ENCODE measurements at regions not wholly inside any gene's neighbourhood (a gene's known extent, or its start where the extent isn't known, plus 50 kb on each side); places are given as distances from the start of the nearest gene placed in this dataset.

DNA sequence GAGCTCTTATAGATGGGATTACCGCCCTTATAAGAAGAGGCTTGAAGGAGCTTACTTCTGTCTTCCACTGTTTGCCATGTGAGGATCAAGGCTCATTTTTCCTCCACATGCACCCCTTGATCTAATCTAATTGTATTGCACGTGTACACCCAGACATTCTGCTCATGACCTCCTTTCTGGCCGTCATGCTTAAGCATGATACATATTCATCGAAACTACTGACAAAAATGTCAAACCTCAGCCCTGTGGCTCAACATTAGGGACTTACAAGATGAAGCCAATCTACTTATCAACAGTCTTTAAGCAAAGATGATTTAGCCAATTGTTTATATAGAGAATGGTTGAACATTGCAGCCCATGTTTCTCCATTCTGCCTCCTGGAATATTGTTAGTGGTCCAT, 127.6 kb downstream of the XCL2 start:
- H3K27ac Mint-ChIP-seq = no peak overlapping the region
- peaks cover 11% of the 10 kb centered on the region for H3K27me3 Mint-ChIP-seq (ENCODE audit: low read depth, poor library complexity)
- TF ChIP-seq, protein P1, sequence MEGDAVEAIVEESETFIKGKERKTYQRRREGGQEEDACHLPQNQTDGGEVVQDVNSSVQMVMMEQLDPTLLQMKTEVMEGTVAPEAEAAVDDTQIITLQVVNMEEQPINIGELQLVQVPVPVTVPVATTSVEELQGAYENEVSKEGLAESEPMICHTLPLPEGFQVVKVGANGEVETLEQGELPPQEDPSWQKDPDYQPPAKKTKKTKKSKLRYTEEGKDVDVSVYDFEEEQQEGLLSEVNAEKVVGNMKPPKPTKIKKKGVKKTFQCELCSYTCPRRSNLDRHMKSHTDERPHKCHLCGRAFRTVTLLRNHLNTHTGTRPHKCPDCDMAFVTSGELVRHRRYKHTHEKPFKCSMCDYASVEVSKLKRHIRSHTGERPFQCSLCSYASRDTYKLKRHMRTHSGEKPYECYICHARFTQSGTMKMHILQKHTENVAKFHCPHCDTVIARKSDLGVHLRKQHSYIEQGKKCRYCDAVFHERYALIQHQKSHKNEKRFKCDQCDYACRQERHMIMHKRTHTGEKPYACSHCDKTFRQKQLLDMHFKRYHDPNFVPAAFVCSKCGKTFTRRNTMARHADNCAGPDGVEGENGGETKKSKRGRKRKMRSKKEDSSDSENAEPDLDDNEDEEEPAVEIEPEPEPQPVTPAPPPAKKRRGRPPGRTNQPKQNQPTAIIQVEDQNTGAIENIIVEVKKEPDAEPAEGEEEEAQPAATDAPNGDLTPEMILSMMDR (IDR thresholded peaks at IDR 0.05) = no peak
- no peak for DNase-seq
- no peak overlapping the region for H3K4me3 Mint-ChIP-seq
- no peaks in the 10 kb centered on the region for H3K9me3 Mint-ChIP-seq
- H3K36me3 Mint-ChIP-seq (ENCODE audit: low read depth) = no peaks in the 10 kb centered on the region
- no peaks in the 10 kb centered on the region for H3K4me1 Mint-ChIP-seq

DNA sequence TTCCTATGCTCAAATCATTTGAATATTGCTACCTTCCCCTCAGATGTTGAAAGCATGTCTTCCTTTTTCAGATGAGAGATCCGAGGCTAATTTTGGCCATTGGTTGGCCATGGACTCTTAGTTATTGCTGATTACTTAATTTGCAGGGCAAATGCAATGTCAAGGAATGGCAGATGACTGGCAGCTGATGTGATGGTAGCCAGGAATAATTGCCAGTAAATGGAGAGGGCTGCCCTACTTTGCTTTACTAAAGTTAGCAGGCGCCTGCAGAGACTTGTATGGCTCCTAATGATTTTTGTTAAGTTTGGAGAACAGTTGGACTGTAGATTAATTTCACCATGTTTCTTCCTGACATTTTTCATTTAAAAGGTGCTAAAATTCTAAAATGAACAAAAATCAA, 128.9 kb downstream of the XCL2 start:
- H3K36me3 Mint-ChIP-seq (ENCODE audit: low read depth) = no peaks in the 10 kb centered on the region
- H3K9me3 Mint-ChIP-seq = no peaks in the 10 kb centered on the region
- H3K4me1 Mint-ChIP-seq = no peaks in the 10 kb centered on the region
- H3K27me3 Mint-ChIP-seq (ENCODE audit: low read depth, poor library complexity) = peaks cover 11% of the 10 kb centered on the region
- DNase-seq = no peak
- no peak overlapping the region for H3K4me3 Mint-ChIP-seq
- no peak overlapping the region for H3K27ac Mint-ChIP-seq
- TF ChIP-seq, protein P1 (IDR thresholded peaks at IDR 0.05) = no peak

DNA sequence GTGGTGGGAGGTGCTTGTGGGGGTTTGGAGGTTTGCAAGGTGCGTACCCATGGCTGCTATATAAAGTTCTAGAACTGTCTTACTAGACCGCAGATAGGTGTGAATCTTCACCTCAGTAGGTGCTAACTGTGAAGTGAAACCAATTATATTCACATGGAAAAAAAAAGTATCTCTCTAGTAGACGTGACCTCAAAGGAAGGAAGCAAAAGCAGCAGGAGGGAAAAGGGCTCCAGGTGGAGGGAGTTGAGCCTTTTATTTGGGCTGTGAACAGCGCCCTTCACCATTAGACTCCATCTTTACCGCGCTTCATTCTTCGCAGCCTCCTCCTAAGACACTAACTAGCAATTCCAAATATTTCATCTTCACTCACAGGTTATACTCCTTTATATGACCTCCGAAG, 129.8 kb downstream of the TBX19 start:
- DNase-seq = no peak
- TF ChIP-seq, protein P1 (IDR thresholded peaks at IDR 0.05) = no peak
- H3K9me3 Mint-ChIP-seq = peaks cover 11% of the 10 kb centered on the region
- peaks cover 3% of the 10 kb centered on the region for H3K27me3 Mint-ChIP-seq (ENCODE audit: low read depth, poor library complexity)
- peaks cover 3% of the 10 kb centered on the region for H3K36me3 Mint-ChIP-seq (ENCODE audit: low read depth)
- no peak overlapping the region for H3K27ac Mint-ChIP-seq
- H3K4me3 Mint-ChIP-seq = no peak overlapping the region
- H3K4me1 Mint-ChIP-seq = no peaks in the 10 kb centered on the region

DNA sequence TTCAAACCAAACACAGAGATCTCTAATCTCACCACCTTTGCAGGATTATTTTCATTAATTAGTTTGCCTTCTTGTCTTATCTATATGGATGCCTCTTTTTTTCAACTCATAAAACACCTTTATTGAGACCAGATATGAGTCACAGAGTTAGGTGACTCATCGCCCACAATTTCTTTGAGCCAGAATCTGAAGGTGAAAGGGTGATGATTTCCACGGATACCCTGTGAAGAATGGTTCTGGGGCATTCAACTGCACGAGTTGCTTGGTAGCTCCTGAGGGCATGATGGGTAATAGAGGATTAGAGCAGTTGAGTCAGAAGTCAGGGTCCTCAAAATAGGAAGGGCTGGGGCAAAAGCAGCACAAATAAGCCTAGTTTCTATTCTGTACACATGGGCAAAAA, 128.2 kb downstream of the TBX19 start:
- H3K27me3 Mint-ChIP-seq (ENCODE audit: low read depth, poor library complexity) = no peaks in the 10 kb centered on the region
- no peaks in the 10 kb centered on the region for H3K4me1 Mint-ChIP-seq

DNA sequence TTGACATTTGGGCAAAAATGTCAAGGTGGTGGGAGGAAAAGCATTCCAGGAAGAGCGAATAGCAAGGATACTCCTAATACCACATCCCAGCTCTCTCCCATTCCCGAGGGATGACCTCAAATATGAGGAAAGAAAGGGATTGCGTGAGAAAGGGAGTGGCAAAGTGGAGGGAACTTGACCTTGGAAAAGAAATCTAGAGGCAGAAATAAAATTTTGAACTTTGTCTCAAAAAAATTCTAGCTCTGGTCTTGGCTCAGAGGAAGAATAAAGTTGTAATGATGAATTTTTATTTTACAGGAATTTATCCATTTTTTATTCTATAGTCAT, 127.8 kb downstream of the TBX19 start:
- H3K4me3 Mint-ChIP-seq = no peak overlapping the region
- DNase-seq = no peak
- H3K27me3 Mint-ChIP-seq (ENCODE audit: low read depth, poor library complexity) = no peaks in the 10 kb centered on the region
- peaks cover 11% of the 10 kb centered on the region for H3K9me3 Mint-ChIP-seq
- H3K36me3 Mint-ChIP-seq (ENCODE audit: low read depth) = peaks cover 4% of the 10 kb centered on the region
- TF ChIP-seq, protein P1 (IDR thresholded peaks at IDR 0.05) = no peak
- H3K4me1 Mint-ChIP-seq = no peaks in the 10 kb centered on the region
- no peak overlapping the region for H3K27ac Mint-ChIP-seq

More for the DNA sequence above, 128.2 kb downstream of the TBX19 start:
- TF ChIP-seq, protein P1 (IDR thresholded peaks at IDR 0.05) = no peak
- no peak overlapping the region for H3K27ac Mint-ChIP-seq
- H3K9me3 Mint-ChIP-seq = peaks cover 11% of the 10 kb centered on the region
- H3K36me3 Mint-ChIP-seq (ENCODE audit: low read depth) = peaks cover 4% of the 10 kb centered on the region
- no peak overlapping the region for H3K4me3 Mint-ChIP-seq
- no peak for DNase-seq

DNA sequence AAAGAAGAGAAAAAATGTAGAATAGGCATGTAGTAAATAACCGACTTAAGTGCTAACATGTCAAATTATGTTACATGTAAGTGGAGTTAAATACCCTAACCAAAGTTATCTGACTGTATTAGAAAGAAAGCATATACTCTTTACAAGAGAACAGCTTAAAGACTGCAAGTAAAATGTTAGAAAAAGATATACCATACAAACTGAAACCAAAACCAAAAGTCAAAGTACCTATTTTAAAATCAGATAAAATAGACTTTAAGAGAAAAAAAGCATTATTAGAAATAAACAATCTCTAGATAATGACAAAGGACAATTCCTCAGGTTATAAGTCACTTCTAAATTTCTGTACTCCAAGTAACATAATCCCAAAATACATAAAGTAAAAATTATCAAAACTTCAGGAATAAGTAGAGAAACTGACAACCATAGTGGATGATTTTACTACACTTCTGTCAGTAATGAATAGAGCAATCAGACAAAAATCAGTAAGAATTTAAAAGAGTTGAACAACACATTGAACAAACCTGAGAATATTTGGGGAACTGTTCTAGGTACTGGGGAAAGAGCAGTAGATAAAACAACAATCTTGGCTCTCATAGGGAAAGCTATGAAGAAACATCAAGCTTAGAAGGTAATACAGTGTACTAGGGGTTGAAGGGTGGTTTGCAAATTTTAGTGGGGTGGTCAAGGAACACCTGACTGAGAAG, 127.3 kb downstream of the TBX19 start:
- H3K9me3 Mint-ChIP-seq = peaks cover 11% of the 10 kb centered on the region
- no peaks in the 10 kb centered on the region for H3K27me3 Mint-ChIP-seq (ENCODE audit: low read depth, poor library complexity)
- no peak for DNase-seq
- no peak overlapping the region for H3K27ac Mint-ChIP-seq
- H3K4me3 Mint-ChIP-seq = no peak overlapping the region
- TF ChIP-seq, protein P1 (IDR thresholded peaks at IDR 0.05) = no peak
- no peaks in the 10 kb centered on the region for H3K4me1 Mint-ChIP-seq
- H3K36me3 Mint-ChIP-seq (ENCODE audit: low read depth) = peaks cover 4% of the 10 kb centered on the region

Measured in nephron progenitor cell (in vitro differentiated cells).